ENCODE measurements at regions not wholly inside any gene's neighbourhood (a gene's known extent, or its start where the extent isn't known, plus 50 kb on each side); places are given as distances from the start of the nearest gene placed in this dataset.

- TF ChIP-seq CTCF (IDR thresholded peaks at IDR 0.05) (no peak), SIN3A (IDR thresholded peaks at IDR 0.05; ENCODE audit: borderline replicate concordance, insufficient read depth, low read depth, low read length) (no peak), POLR2AphosphoS5 (IDR thresholded peaks at IDR 0.05; ENCODE audit: low read depth, low read length) (no peak), REST (IDR thresholded peaks at IDR 0.05; ENCODE audit: insufficient read depth in 1 of 2, low read depth in 2 of 2, low read length in 1 of 2) (no peak)
Observed at GRCh38 chr13:53131361-53131760, 102.7 kb downstream of the OLFM4 start.

Data from Panc1 (cell line).